GM18858 (cell line): ENCODE measurements at regions not wholly inside any gene's neighbourhood (a gene's known extent, or its start where the extent isn't known, plus 50 kb on each side); places are given as distances from the start of the nearest gene placed in this dataset.
"Not testable (repeated sequence)": the region's sequence is repeated elsewhere in the genome, so short reads cannot be mapped to it uniquely, and the experiment has no call there.

Experiments
- ATAC-seq: cut with Tn5 transposase; IDR thresholded peaks from one replicate; pipeline ENCODE4 v1.9.1; 2021; ENCODE audit not compliant: unreplicated experiment

GRCh38 chr5:12911156-12911555 lies 1006.9 kb upstream of the CTNND2 start:
- ATAC-seq: no peak

GRCh38 chr5:12910641-12911040 lies 1006.4 kb upstream of the CTNND2 start:
- no peak for ATAC-seq

DNA sequence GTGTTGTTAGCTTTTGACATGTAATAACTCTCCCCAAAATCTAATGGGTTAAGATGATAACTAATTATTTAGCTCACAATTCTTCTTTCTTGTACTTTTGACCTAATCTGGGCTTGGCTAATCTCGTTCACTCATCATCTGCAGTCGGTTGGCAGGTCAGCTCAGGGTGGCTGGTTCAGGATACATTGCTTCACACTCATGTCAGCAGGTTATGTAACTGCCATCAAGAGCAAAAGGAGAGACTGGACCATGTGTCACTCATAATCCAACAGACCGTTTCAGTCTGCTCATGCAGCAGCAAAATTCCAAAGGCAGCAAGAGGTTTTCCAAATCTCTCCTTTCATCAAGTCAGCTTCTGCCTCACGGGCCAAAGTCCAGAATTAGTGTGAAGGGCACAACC lies 998.4 kb upstream of the CTNND2 start:
- no peak for ATAC-seq

- ATAC-seq: no peak
Measured at GRCh38 chr5:12901696-12902095, 997.5 kb upstream of the CTNND2 start.

DNA sequence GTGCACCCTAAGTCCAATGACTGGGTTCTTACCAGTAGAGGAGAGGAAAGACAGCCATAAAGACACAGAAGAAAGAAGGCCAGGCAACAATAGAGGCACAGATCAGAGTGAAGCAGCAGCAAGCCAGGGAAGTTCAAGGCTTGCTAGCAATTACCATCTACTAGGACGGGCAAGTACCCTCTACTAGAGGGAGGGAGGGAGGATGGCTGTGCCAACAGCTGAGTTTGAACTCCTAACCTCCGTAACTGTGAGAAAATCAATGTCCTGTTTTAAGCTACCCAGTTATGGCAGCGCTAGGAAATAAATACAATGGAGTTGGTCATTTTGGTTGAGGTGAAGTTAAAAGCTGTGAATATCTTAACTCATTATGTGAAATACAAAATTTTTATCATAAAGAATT lies 991.8 kb upstream of the CTNND2 start:
- no peak for ATAC-seq

DNA sequence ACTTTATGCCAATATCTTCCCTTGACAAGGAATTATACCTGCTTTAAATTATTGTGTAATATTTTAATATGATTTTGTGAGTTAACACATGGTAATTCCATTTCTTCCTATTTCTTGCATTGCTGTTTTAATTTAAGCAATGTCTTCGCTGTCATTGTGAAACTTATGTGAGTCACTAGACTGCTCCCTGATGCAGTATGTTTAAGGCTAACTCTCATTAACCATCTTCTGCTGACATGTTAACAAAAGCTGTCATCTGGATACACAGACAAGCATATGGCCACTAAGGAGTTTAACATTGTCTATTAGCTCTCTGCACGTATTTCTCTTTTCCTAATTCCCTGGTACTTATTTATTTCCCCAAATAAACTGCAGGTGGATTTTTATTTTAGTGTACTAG lies 980.8 kb upstream of the CTNND2 start:
- no peak for ATAC-seq

GRCh38 chr5:12883395-12883794 lies 979.1 kb upstream of the CTNND2 start:
- no peak for ATAC-seq

- no peak for ATAC-seq
Measured at GRCh38 chr5:12876541-12877298, 972.5 kb upstream of the CTNND2 start.

DNA sequence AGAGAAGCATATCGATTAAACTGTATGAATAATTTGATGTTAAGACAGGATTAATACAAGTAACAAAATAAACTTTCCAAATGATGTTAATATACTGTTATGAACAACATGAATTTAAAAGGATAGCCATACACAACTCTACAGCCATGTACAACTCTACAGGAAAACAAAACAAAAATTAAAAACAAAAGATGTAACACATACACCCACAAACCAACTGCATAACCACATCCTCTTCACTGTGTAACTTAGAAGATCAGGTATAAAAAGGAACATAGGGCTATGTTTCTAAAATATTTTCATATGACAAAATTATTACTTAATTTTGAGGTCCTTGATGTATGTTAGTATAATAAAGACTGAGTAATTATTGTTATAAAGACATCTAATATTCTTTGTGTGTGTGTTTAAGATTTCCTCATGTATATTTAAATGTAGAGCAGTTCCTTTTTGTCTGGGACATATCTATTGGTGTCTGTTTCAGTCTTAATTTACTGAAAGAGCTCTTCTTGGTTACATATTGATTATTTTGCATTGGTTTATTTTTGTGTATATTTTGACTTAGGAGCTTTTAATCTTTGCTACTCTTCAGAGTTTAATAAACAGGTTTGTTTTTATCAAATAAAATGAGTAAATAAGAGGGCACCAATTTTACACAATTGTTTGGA lies 966.8 kb upstream of the CTNND2 start:
- no peak for ATAC-seq

GRCh38 chr5:12865529-12865928 lies 961.3 kb upstream of the CTNND2 start:
- no peak for ATAC-seq

- no peak for ATAC-seq
Measured at GRCh38 chr5:12861886-12862654, 957.8 kb upstream of the CTNND2 start.

- not testable (repeated sequence) for ATAC-seq
Measured at GRCh38 chr5:12856105-12856504, 951.9 kb upstream of the CTNND2 start.

DNA sequence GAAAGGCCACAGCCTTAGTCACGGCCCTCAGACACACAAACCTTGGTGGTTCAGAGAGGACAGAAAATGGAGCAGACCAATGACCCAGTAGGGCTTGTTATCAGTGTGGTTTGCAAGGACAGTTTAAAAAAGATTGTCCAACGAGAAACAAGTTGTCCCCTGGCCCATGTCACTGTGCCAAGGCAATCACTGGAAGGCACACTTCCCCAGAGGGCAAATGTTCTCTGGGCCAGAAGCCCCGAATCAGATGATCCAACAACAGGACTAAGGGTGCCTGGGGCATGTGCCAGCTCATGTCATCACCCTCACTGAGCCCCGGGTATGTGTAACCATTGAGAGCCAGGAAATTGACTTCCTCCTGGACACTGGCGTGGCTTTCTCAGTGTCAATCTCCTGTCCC lies 950.1 kb upstream of the CTNND2 start:
- ATAC-seq: no peak

- no peak for ATAC-seq
Measured at GRCh38 chr5:12851761-12852160, 947.5 kb upstream of the CTNND2 start.

DNA sequence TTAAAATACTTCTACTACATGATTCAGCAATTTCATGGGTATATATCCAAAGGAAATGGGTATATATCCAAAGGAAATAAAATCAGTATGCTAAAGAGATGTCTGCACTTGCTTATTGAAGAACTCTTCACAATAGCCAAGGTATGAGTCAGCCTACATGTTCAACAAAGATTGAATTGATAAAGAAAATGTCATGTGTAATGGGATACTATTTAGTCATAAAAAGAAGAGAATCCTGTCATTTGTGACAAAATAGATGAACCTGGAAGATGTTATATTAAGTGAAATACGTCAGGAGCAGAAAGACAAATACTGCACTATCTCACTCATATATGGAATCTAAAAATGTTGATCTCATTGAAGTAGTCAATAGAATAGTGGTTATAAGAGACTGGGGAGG lies 944.5 kb upstream of the CTNND2 start:
- ATAC-seq: no peak

DNA sequence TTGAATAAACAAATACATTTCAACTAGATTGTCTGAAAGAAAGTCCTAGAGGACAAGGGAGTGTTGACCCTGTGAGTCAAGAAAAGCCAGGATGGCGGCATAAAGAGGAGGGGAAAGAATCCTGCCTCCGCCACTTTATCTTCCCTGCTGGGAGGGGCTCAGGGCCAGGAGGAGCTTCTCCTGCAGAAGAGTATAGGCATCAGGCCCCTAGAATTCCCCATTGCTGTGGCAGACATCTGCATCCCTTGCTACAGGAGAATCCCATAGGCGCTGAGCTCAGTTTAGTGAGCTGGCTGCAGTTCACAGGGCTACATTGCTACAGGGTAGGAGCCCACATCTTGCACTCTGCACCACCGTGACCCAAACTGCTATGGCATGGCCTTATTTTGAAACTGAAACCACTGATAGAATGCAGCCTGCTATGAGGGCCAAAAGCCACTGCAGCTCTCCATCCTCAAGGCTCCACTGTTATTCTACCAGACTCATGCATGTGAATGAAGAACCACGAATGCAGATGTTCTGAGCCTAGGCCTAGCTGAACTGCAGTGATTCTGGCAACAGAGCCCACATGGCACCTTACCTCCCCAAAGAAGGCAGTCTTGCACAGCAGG lies 941.4 kb upstream of the CTNND2 start:
- no peak for ATAC-seq

DNA sequence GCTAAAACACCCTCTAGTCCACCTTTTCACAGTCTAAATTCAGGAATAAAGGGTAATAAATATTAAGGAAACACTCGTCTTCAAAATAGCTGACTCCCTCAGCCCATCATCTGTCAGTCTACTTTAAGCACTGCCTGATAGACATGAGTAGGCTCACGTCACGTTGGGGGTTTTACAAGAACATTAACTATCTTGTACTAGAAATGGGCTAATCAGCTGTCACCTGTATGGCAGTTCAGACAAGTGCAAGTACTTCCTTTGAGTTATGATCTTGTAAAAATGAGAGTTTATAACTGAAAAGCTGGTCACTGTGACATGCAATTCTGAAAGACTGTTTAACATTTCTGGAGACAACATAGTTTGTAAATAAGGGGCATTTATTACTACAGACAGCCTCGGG lies 936.7 kb upstream of the CTNND2 start:
- no peak for ATAC-seq

- no peak for ATAC-seq
Measured at GRCh38 chr5:12837592-12837991, 933.3 kb upstream of the CTNND2 start.

GRCh38 chr5:12825163-12825562 lies 920.9 kb upstream of the CTNND2 start:
- no peak for ATAC-seq

DNA sequence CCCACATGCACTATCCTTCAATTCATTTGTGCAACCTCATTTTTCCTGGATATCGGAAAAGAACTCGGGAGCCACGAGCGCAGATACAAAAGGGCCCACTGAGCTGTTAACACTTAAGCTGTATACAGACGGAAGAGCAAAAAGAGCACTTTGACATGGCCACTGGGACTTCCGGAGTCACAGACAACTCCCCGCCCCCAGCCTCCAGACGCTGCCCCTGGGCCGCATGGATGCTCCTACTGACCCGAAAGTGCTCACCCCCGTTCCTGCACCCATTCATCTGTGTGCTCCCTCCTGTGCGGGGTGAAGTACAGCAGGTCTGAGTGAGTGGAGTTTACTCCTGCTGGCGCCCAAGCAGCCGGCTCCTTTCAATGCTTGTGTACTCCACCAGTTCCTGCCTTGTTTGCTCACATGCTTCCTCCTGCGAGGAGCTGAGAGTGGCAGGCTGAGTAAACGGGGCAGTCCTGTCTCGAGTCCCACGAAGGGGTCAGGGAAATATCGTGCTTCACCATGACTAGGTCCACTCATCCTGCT lies 901.0 kb upstream of the CTNND2 start:
- no peak for ATAC-seq

GRCh38 chr5:12799165-12799564 lies 894.9 kb upstream of the CTNND2 start:
- ATAC-seq: no peak
